Common myeloid progenitor, CD34-positive (primary cell): ENCODE measurements at regions not wholly inside any gene's neighbourhood (a gene's known extent, or its start where the extent isn't known, plus 50 kb on each side); places are given as distances from the start of the nearest gene placed in this dataset.

Source experiments
- CTCF ChIA-PET: fragments of 350-600 bp; sonication (Branson Sonifier 250); formaldehyde crosslinking; loops from one replicate; lab custom pipeline; 2021; ENCODE audit warnings: antibody characterized with exemption; lab: Charles Lee
- POLR2A ChIA-PET: fragments of 350-600 bp; sonication (Branson Sonifier 250); formaldehyde crosslinking; loops from one replicate; lab custom pipeline; 2021; ENCODE audit warnings: antibody characterized with exemption; lab: Charles Lee
- DNase-seq, 3 donors: peaks; one replicate each; pipeline versions ENCODE4 v3.0.0 to v3.0.0-alpha.2; 2013
- H3K27ac ChIP-seq, 2 experiments: 1 replicate in 1 of 2; 2 replicates in 1 of 2; pipeline ENCODE4 v1.7.0; 2013; ENCODE audit warnings: inconsistent platforms in 2 of 2, low read length in 2 of 2, mild to moderate bottlenecking in 2 of 2, low read depth in 1 of 2, moderate library complexity in 1 of 2; ENCODE audit not compliant: severe bottlenecking in 2 of 2, insufficient read depth in 1 of 2, poor library complexity in 1 of 2
- H3K27me3 ChIP-seq, 5 experiments: replicated peaks in 2 of 5; 1 replicate in 3 of 5; 2 replicates in 2 of 5; pipeline versions ENCODE4 v1.6.1 to v1.7.0; 2013; ENCODE audit warnings: low read length in 4 of 5, mild to moderate bottlenecking in 2 of 5, moderate library complexity in 2 of 5, inconsistent platforms in 1 of 5; ENCODE audit not compliant: insufficient read depth in 5 of 5, control insufficient read depth in 4 of 5
- H3K36me3 ChIP-seq, 4 experiments: 1 replicate in 2 of 4; 2 replicates in 2 of 4; pipeline versions ENCODE4 v1.6.1 to v1.7.0; 2013; ENCODE audit warnings: low read length in 3 of 4, control low read depth in 1 of 4, mild to moderate bottlenecking in 1 of 4; ENCODE audit not compliant: control insufficient read depth in 4 of 4, insufficient read depth in 4 of 4
- H3K4me1 ChIP-seq, 4 experiments: 1 replicate in 3 of 4; 2 replicates in 1 of 4; pipeline versions ENCODE4 v1.6.1 to v1.7.1; 2013; ENCODE audit warnings: low read length in 3 of 4, mild to moderate bottlenecking in 3 of 4, control low read depth in 1 of 4, inconsistent platforms in 1 of 4, moderate library complexity in 1 of 4; ENCODE audit not compliant: control insufficient read depth in 4 of 4, insufficient read depth in 4 of 4; ENCODE audit errors: control extremely low read depth in 1 of 4
- H3K4me3 ChIP-seq, 7 experiments: 1 replicate in 4 of 7; 2 replicates in 3 of 7; pipeline versions ENCODE4 v1.5.1 to v1.7.0; 2013; ENCODE audit warnings: mild to moderate bottlenecking in 7 of 7, low read length in 6 of 7, moderate library complexity in 6 of 7, inconsistent platforms in 2 of 7, low read depth in 2 of 7, control low read depth in 1 of 7; ENCODE audit not compliant: insufficient read depth in 4 of 7, control insufficient read depth in 1 of 7; ENCODE audit errors: extremely low read depth in 1 of 7
- H3K9me3 ChIP-seq, 5 experiments: 1 replicate in 4 of 5; 2 replicates in 1 of 5; pipeline versions ENCODE4 v1.6.1 to v1.7.1; 2013; ENCODE audit warnings: low read length in 4 of 5, mild to moderate bottlenecking in 2 of 5, inconsistent platforms in 1 of 5, low read depth in 1 of 5, moderate library complexity in 1 of 5; ENCODE audit not compliant: control insufficient read depth in 4 of 5, insufficient read depth in 2 of 5; ENCODE audit errors: control extremely low read depth in 1 of 5
- WGBS: methylation state at CpG from one replicate; pipeline ENCODE4 v1.1.5; 2013; ENCODE audit not compliant: insufficient coverage; 5-methylcytosine and 5-hydroxymethylcytosine counted together

DNA sequence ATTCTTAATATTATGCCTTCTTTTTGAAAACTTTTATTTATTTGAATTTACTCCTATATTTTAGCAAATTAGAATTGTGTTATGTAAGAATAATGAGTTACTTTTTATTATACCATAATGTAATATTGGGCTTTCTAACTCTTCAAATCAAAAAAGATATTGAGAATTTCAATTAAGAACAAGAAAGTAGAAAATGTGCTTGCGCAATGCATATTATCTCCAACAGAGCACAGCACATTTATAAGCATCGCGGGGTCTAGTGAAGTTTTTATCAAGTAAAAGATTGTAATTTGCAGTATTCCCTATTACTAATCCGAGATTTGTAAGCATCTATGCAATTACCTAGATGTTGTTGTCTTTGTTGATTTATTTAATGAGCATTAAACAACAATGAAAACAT, 829.1 kb upstream of the CNTNAP5 start:
- DNase-seq: no peak
- POLR2A ChIA-PET: no interaction called here
- H3K4me1 ChIP-seq: no peaks in the 10 kb centered on the region
- H3K27me3 ChIP-seq: no peaks in the 10 kb centered on the region
- H3K4me3 ChIP-seq: no peak overlapping the region
- H3K27ac ChIP-seq: no peak overlapping the region
- CTCF ChIA-PET: no interaction called here
- no peaks in the 10 kb centered on the region for H3K36me3 ChIP-seq
- H3K9me3 ChIP-seq: no peaks in the 10 kb centered on the region
- WGBS: no CpG with 5 or more reads among the region's 4 CpGs

DNA sequence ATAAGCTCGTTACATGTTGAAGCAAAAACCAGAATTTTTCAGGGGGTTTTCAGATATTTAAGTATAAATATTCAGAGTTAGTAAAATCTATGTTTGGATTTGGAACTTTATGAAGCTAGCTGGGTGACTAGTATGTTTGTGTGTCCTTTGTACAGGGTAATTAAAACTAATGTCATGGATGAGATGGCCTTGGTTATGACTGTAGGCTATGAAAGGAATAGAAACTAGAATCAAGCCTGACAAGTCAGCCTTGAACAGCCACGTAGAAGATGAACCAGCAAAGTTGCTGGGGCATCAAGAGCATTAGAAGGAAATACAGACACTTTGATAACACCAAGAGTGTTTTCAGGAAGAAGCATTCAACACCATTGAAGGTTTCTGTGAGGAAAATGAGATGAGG, 825.1 kb upstream of the CNTNAP5 start:
- H3K27me3 ChIP-seq: no peaks in the 10 kb centered on the region
- WGBS: 96% methylated on average over 2 of the region's 2 CpGs
- no peaks in the 10 kb centered on the region for H3K4me1 ChIP-seq
- ChIA-PET CTCF (no interaction called here), POLR2A (no interaction called here)
- H3K9me3 ChIP-seq: no peaks in the 10 kb centered on the region
- no peak for DNase-seq
- no peaks in the 10 kb centered on the region for H3K36me3 ChIP-seq
- no peak overlapping the region for H3K27ac ChIP-seq
- no peak overlapping the region for H3K4me3 ChIP-seq

DNA sequence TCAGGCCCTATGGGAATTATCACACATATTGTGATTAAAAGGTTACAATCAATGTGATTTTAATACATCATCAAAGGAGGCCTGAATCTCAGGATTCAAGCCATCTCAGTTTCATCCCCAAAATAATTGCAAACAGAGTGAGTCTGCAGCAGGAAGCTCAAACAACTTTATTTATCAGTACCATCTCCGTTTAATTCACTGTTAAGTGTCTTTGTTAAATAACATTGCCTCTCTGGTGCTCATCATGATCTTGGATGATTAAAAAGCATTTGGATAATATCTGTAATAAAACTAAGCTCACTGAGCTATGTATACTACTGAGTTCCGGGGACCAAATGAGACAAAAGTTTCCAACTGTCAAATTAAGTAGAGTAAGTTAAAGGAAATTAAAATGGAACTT, 817.8 kb upstream of the CNTNAP5 start:
- no peak for DNase-seq
- WGBS: no CpG with 5 or more reads among the region's 2 CpGs
- Histone ChIP-seq H3K4me1 (no peaks in the 10 kb centered on the region), H3K4me3 (no peak overlapping the region), H3K9me3 (no peaks in the 10 kb centered on the region), H3K27ac (no peak overlapping the region), H3K27me3 (no peaks in the 10 kb centered on the region), H3K36me3 (no peaks in the 10 kb centered on the region)
- CTCF ChIA-PET: interaction anchor here (0.8 kb wide), 1 partner anchor 10 kb away, joined by 3 read pairs; no protein-coding TSS in a partner anchor
- POLR2A ChIA-PET: no interaction called here

DNA sequence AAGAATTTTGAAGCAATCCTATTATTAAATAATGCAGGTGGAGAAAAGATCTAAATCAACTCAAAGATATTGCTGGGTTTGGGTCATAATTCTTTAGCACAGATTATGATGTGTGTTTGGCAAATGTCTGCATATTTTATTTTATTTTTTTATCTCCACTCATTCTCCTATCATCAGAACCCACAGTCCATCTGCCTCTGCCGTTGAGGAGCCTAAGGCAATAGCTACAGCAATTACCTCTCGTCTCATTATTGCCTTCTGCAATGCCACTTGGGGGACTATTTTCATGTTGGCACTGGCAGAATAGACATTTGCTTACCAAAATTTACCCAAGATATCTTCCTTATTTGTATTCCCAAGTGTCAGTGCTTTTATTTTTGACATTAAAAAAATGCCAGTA, 815.9 kb upstream of the CNTNAP5 start:
- Histone ChIP-seq H3K27me3 (no peaks in the 10 kb centered on the region), H3K27ac (no peak overlapping the region), H3K36me3 (no peaks in the 10 kb centered on the region), H3K4me1 (no peaks in the 10 kb centered on the region), H3K9me3 (no peaks in the 10 kb centered on the region), H3K4me3 (no peak overlapping the region)
- ChIA-PET POLR2A (no interaction called here), CTCF (no interaction called here)
- DNase-seq: no peak
- 96% methylated on average over 2 of the region's 2 CpGs for WGBS

DNA sequence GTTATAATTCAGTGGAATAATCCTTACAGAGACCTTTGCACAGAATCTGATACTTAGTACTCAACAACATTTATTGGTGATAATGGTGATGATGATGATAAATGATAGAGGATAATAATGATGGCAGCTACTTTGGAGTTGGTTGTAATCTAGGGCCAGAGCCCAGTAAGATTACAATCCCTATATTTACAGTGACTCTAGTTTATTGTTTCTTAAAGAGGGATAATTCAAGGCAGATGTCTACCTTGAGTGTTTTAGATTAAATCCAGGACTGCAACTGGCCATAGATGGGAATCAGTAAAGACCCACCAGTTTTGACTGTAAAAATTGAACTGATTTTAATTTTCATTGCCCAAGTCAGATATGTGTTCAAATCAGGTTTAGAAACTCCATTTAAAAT, 813.9 kb upstream of the CNTNAP5 start:
- no peak for DNase-seq
- CTCF ChIA-PET: no interaction called here
- Histone ChIP-seq H3K36me3 (no peaks in the 10 kb centered on the region), H3K27me3 (no peaks in the 10 kb centered on the region), H3K4me1 (no peaks in the 10 kb centered on the region), H3K9me3 (no peaks in the 10 kb centered on the region), H3K4me3 (no peak overlapping the region), H3K27ac (no peak overlapping the region)
- POLR2A ChIA-PET: no interaction called here

DNA sequence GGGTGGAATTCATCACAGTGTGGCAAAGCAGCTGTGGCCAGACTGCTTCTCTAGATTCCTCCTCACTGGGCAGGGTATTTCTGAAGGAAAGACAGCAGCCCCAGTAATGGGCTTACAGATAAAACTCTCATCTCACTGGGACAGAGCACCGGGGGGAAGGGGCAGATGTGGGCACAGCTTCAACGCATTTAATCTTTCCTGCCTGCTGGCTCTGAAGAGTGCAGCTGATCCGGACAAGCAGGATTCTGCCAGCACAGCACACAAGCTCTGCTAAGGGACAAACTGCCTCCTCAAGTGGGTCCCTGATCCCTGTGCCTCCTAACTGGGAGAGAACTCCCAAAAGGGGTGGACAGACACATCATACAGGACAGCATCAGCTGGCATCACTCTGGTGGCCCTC, 779.9 kb upstream of the CNTNAP5 start:
- H3K9me3 ChIP-seq: no peaks in the 10 kb centered on the region
- no peak for DNase-seq
- 93% methylated on average over 2 of the region's 3 CpGs for WGBS
- H3K4me1 ChIP-seq: no peaks in the 10 kb centered on the region
- H3K36me3 ChIP-seq: no peaks in the 10 kb centered on the region
- no peak overlapping the region for H3K4me3 ChIP-seq
- H3K27ac ChIP-seq: no peak overlapping the region
- no peaks in the 10 kb centered on the region for H3K27me3 ChIP-seq
- CTCF ChIA-PET: no interaction called here
- POLR2A ChIA-PET: no interaction called here

DNA sequence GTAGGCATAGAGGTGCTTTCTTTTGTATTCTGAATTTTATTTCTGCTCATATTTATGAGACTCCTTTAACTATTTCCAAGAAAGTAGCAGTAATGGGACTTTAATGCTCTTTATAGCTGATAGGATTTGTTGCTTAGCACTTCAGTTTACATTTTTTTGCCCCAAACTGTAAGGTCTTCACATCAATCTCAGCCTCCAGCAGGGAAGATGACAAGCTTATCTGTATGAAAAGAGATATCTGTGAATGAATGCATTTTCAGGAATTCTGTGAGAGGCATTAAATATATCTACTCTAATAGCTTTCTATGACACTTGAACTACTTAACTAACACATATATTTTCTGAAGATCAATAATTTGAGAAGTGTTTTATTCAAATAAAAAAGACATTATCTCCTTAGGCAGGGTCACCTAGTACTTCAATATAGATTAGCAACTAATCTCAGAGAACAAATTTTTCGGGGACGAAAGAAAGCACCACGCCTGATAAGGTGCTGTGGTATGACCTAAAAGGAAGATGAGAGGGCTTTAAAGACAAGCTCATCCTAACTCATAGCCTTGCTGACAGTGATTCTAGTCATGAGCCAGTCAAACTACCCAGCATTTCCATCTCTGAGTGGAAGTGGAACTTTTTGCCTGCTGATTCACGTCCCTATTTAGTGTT, 766.1 kb upstream of the CNTNAP5 start:
- H3K4me1 ChIP-seq: no peaks in the 10 kb centered on the region
- ChIA-PET POLR2A (no interaction called here), CTCF (interaction anchor here (1.0 kb wide), 1 partner anchor 739 kb away, joined by 3 read pairs; no protein-coding TSS in a partner anchor)
- no peaks in the 10 kb centered on the region for H3K36me3 ChIP-seq
- H3K27ac ChIP-seq: no peak overlapping the region
- no peak overlapping the region for H3K4me3 ChIP-seq
- no peaks in the 10 kb centered on the region for H3K9me3 ChIP-seq
- WGBS: 100% methylated on average over 1 of the region's 4 CpGs
- H3K27me3 ChIP-seq: no peaks in the 10 kb centered on the region
- no peak for DNase-seq
